HG02642 (cell line): ENCODE measurements at regions not wholly inside any gene's neighbourhood (a gene's known extent, or its start where the extent isn't known, plus 50 kb on each side); places are given as distances from the start of the nearest gene placed in this dataset.

ENCODE experiments used
- ATAC-seq: cut with Tn5 transposase; IDR thresholded peaks from one replicate; pipeline ENCODE4 v1.9.1; 2021; ENCODE audit warnings: mild to moderate bottlenecking; ENCODE audit not compliant: unreplicated experiment, poor library complexity

DNA sequence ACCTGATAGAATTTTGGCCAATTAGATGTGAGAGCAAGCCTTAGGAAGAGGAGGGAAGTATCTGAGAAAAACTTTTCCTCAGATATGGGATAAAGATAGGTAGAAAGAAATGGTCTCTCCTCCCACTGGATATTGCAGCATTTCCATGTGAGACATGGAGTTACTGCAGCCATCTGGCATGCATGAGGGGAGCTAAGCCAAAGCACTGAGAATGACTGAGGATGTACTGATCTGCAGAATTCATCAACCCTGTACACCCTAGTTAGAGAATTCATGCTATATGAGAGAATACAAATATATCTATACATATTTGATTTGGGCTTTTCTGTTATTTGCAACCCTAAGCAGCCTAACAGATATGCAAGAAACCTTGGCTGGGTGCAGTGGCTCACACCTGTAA lies 52.5 kb upstream of the RPL34 start:
- ATAC-seq, result no peak

GRCh38 chr4:108561116-108561515 lies 59.3 kb upstream of the RPL34 start:
- no peak for ATAC-seq

DNA sequence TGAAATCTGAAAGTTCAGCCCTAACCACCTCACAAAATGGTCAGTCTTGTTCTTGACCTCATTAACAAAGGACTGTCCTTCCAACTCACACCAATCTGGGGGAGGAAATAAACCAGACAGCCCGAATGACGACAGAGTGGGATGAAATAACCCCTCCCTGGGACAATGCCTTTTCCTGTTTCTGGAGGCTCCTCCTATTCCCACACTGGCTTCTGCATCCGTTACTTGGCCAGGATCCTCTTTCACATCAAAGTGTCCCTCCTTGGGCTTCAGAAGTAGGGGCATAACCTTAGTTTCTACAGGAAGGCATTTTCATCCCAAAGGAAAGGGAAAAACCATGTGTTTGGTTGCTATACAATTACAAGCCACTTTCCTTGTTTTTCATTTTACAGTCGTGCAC lies 59.8 kb upstream of the RPL34 start:
- no peak for ATAC-seq

- ATAC-seq, result no peak
These were observed 60.5 kb upstream of the RPL34 start for GRCh38 chr4:108559911-108560310.

DNA sequence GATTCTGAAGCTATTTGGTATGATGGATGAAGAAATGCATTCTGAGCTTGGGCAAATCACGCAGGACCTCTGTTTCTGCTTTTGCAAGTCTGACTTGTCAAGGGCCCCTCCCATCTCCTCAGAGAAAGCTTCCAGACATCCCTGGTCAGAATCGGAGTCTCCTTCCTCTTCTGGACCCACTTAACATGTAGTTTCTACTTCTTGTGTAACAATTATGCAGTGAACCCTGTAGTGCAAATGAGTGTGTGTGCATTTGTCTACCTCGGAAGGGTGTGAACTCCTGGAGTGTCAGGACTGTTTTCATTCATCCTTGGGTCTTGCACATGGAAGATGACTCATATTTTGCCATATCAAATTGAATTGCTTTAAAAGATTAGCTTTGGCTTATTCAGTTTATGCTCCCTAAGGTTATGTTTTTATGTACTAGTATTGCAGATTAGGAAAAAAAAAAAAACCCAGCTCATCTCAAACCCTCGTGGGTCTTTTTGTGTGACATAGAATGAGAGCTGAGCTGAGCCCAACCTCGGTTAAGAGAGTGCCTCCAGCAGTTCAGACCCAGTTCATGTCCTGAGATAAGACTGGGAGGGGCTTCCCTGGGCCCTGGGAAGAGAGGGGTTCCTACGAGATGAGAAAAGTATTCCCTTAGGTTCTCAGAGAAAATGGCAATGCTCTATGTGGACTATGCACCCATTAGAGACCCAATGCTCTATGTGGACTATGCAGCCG lies 61.1 kb upstream of the RPL34 start:
- no peak for ATAC-seq

DNA sequence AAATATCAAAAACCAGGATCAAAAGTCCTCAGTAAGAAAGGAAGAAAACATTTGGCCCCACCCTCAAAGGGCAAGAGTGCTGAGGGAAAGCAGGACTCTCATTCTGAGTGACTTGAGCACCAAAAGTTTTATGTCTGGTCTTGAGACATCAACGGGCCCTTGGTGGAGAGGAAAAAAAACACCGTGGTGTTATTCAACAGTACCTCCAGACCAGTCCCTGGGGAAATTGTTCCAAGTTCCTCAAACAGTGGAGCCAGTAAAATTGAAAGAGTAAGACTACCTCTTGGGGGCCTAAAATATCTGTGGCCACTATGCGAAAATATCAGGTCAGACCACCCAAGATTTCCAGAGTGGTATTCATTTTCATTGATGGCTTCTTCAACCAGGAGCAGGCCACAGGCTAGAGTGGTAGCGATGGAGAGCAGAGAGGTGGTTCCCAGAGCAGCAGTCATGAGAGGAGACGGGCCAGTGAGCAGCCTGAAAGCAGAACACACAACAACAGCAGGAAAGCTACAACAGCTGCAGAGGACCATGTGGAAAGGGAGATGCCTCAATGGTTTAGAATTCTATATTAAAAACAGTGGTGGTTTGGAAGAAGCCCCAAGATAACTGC lies 63.7 kb upstream of the RPL34 start:
- ATAC-seq, result peak; percentile 77

DNA sequence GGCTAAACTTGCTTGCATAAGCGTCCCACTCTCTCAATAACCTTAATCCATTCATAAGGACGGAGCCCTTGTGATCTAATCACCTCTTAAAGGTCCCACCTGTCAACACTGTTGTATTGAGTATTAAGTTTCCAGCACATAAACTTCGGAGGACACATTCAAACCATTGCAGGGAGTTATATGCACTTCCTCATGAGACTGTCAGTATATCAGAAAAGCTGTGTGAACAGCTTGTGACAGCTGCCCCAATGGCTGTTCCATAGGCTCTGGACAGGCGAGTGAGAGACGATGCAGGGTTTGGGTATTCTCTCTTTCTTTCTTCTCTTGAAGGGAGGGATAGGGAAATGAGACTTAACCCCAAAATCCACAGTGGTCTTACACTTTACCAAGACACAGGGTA lies 64.2 kb upstream of the RPL34 start:
- no peak for ATAC-seq

DNA sequence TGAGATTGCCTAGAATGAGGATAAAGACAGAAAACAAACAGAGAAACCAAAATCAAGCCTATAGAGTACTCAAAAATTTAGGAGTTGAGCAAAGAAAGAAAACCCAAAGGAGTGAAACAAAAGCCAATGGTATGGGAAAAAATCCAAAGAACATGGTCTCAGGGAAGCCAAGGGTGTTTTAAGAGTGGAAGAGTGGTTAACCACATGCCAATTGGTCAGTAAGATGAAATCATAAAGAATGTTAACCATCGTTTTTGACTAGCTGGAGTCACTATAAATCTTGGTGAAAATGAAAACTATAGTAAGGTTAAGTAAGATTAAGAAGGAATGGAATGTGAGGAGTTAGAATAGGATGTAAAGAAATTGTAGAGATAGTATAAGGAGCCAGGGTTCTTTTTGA lies 64.7 kb upstream of the RPL34 start:
- ATAC-seq, result no peak

GRCh38 chr4:108547682-108548081 lies 72.7 kb upstream of the RPL34 start:
- no peak for ATAC-seq

DNA sequence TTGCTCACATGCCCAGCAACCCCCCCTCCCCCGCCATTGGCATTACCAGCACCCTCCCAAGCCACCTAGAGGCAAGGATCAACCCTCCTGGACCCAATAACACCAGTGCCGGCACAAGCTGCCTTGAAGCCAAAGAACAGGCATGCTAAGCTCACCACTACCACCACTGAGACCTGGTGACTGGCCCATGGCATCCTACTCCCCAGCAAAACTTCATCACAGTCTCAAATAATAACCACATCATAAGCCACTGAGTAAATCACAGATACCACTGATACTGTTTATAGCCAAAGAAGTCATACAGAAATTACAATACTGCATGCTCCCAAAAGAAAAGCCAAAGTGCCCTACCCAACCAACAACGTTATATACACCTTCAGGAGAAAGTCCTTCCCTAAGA lies 73.6 kb upstream of the RPL34 start:
- no peak for ATAC-seq

DNA sequence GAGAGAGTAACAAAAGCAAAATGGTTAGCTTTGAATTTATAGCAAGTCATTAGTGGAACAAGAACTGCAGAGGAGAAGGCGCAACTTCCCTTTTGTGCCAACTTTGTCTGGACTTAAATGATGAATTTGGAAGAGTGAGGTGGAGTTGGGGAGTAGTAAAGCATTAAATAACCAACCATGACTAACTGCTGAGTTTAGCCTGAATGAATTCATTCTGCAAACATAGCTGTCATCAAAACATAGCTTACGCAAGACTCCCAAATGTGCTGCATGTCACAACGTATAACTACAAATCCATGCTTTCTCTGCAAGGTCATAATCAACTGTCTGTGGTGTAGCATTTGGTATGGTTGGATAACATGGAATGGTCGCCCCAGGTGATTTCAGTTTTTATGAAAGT lies 75.9 kb upstream of the RPL34 start:
- no peak for ATAC-seq

DNA sequence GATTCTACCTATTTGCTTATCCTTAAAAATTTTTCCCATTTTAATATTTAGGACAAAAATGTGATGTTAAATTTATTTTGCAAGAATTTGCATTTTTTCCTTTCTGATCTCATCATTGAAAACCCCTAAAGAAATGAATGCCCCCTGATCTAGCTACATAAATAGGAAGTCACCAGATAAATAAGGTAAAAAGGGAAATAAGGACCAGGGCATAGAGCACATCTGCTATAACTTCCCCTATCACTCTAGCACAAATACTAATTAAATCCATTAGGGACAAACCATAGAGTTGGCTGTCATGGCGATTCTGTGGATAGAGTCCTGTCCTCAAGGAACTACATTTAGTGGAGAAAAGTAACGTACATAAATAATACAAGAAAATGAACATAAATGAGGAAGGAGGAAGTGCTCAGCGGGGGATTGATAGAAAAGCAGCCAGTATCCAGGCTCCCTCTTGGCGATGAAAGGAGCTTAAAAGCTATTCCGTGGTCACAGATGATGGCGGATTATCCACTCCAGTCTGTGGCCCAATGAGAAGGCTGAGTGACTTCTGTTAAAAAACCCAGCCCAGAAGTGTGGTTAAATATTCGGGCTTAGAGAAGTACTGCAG lies 76.9 kb upstream of the RPL34 start:
- no peak for ATAC-seq

GRCh38 chr4:108540536-108540935 lies 79.8 kb upstream of the RPL34 start:
- ATAC-seq, result peak; percentile 51

- ATAC-seq, result no peak
These were observed 83.8 kb upstream of the RPL34 start for GRCh38 chr4:108536577-108536976.

- no peak for ATAC-seq
These were observed 84.6 kb upstream of the RPL34 start for GRCh38 chr4:108535757-108536156.

DNA sequence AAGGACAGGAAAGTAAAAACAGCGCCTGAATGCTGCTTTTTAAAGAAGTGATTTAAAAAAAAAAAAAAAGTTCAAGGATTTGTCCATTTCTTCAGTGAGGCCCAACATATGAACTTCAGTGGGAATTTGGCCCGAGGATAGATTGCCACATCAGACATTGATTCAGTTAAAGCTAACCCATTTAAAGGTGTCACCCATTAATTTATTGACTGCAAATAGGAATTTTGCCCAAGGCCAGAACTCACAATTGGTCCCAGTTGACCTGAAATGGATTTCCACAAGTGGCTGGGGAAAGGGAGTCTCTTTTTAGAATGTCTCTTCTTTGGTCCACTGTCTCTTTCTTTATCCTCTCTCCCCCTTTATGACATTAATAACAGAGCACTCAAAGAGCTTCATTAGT lies 86.5 kb upstream of the RPL34 start:
- no peak for ATAC-seq

DNA sequence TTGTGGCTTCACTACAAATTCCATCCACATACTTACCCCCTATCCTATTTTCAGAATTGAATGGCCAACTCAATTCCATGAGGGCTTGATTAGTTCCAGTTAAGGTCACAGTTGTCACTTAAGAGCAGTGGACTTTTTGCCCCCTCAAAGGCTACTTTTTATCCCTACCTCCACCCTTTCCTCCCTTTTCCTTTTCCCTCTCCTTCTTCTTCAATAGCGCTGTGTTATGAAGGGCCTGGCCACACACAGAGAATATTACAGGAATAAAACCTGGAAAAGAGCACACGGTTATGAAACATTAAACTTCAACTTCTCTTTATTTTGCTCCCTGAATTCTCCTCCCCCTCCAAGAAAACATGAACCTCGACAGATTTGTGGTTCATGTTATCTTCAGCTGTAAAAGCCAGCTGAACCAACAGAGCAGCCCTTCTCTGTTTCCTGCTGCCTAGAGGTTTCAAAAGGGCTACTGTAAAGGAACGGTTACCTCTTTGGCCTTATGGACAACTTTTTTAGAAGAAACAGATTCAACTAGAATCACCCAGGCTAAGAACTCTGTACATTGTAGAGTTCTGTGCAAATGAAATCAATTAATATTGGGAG lies 87.0 kb upstream of the RPL34 start:
- ATAC-seq, result no peak

DNA sequence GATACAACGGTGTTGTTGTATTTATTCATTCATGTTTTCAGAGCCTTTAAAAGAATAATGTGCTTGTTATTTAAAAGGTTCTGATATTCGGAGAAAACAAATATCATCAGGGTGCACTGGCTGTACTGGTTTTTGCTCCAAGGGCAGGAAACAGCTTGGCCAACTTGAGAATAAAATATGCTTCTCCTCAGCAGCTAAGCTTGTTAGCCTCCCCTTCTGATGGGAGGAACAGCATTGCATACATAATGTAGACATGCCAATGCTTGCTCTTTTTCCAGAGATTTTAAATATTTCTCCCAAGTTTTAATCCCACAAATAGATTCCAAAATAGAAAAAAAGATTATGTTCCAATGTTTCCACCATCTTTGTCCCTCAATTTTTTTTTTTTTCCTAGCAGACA lies 87.6 kb upstream of the RPL34 start:
- ATAC-seq, result no peak

DNA sequence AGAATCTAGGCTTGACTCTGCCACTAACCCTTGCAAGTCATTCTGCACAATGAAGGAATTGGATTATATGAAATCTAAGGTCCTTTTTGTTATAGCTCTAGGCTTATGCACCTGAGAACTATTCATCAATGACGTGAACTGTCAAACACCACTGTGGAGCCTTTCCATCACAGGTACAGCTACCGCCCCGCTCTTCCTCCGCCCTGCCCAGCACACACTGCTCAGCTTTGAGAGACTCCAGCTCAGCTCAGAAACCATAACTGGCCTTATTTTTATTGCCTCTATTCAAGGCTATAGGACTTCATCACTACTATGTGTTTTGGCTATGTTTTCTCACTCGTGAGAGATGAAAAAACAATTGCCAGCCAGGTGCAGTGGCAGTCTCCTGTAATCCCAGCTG lies 88.2 kb upstream of the RPL34 start:
- ATAC-seq, result no peak

DNA sequence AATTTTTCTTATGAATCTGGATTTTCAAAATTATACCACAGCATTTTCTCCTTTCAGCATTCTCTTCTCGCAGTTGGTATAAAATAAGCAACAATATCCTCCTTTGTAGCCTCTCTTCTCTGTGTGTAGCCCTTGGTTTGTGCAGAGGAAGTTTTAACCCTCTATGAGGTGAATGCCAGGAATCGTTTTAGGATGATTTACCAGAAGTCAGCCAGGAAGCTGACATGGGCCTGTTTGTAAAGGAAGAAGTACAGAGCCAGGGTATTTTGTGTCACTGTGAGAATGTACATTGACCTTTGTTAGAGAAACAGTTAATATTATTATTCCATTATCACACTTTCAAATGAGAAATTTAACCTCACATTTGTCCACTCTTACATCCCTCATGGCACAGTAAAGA lies 88.9 kb upstream of the RPL34 start:
- no peak for ATAC-seq
